ENCODE measurements at regions not wholly inside any gene's neighbourhood (a gene's known extent, or its start where the extent isn't known, plus 50 kb on each side); places are given as distances from the start of the nearest gene placed in this dataset.

GRCh38 chr4:152074088-152074437 lies 313.3 kb upstream of the GATB start:
- TF ChIP-seq, protein P1, sequence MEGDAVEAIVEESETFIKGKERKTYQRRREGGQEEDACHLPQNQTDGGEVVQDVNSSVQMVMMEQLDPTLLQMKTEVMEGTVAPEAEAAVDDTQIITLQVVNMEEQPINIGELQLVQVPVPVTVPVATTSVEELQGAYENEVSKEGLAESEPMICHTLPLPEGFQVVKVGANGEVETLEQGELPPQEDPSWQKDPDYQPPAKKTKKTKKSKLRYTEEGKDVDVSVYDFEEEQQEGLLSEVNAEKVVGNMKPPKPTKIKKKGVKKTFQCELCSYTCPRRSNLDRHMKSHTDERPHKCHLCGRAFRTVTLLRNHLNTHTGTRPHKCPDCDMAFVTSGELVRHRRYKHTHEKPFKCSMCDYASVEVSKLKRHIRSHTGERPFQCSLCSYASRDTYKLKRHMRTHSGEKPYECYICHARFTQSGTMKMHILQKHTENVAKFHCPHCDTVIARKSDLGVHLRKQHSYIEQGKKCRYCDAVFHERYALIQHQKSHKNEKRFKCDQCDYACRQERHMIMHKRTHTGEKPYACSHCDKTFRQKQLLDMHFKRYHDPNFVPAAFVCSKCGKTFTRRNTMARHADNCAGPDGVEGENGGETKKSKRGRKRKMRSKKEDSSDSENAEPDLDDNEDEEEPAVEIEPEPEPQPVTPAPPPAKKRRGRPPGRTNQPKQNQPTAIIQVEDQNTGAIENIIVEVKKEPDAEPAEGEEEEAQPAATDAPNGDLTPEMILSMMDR (IDR thresholded peaks at IDR 0.05): no peak
- TF ChIP-seq POLR2AphosphoS5 (IDR thresholded peaks at IDR 0.05): no peak
- no peak for TF ChIP-seq POLR2A (IDR thresholded peaks at IDR 0.05)
